Fibroblast of lung (primary cell): ENCODE measurements at regions not wholly inside any gene's neighbourhood (a gene's known extent, or its start where the extent isn't known, plus 50 kb on each side); places are given as distances from the start of the nearest gene placed in this dataset.

ENCODE experiments used
- DNase-seq, 2 donors: peaks; one replicate each; pipeline versions ENCODE4 v3.0.0 to v3.0.0-alpha.2; 2010; ENCODE audit warnings: low read depth in 2 of 2
- H2AFZ ChIP-seq: 2 replicates; pipeline ENCODE4 v1.5.1; 2012; ENCODE audit warnings: low read length, control low read depth, inconsistent platforms
- H3K27ac ChIP-seq: 2 replicates; pipeline ENCODE4 v1.5.1; 2011; ENCODE audit warnings: low read length, control low read depth; ENCODE audit not compliant: insufficient read depth
- H3K27me3 ChIP-seq: 2 replicates; pipeline ENCODE4 v1.5.1; 2011; ENCODE audit warnings: mild to moderate bottlenecking, low read length; ENCODE audit not compliant: control insufficient read depth, insufficient read depth
- H3K36me3 ChIP-seq: 2 replicates; pipeline ENCODE4 v1.5.1; 2011; ENCODE audit warnings: low read length; ENCODE audit not compliant: control insufficient read depth, insufficient read depth
- H3K4me1 ChIP-seq: 2 replicates; pipeline ENCODE4 v1.5.1; 2011; ENCODE audit warnings: low read length; ENCODE audit not compliant: control insufficient read depth, insufficient read depth; ENCODE audit errors: extremely low read depth
- H3K4me2 ChIP-seq: 2 replicates; pipeline ENCODE4 v1.5.1; 2011; ENCODE audit warnings: low read length, control low read depth; ENCODE audit not compliant: insufficient read depth; ENCODE audit errors: extremely low read depth
- H3K4me3 ChIP-seq, 4 experiments: fragments of 200-600 bp in 1 of 4; sonication (generic) in 1 of 4; replicated peaks in 1 of 4; 2 replicates each; pipeline ENCODE4 v1.5.1; 2011 to 2016; ENCODE audit warnings: low read length in 4 of 4, low read depth in 3 of 4, mild to moderate bottlenecking in 3 of 4, control low read depth in 2 of 4, inconsistent platforms in 1 of 4, mixed read lengths in 1 of 4; ENCODE audit not compliant: insufficient read depth in 1 of 4; ENCODE audit errors: control extremely low read depth in 1 of 4
- H3K79me2 ChIP-seq: 2 replicates; pipeline ENCODE4 v1.5.1; 2012; ENCODE audit warnings: mild to moderate bottlenecking, low read length, inconsistent platforms; ENCODE audit not compliant: control insufficient read depth, insufficient read depth
- H3K9ac ChIP-seq: 2 replicates; pipeline ENCODE4 v1.5.1; 2011; ENCODE audit warnings: mild to moderate bottlenecking, low read length, control low read depth; ENCODE audit not compliant: insufficient read depth
- H3K9me3 ChIP-seq: 2 replicates; pipeline ENCODE4 v1.5.1; 2012; ENCODE audit warnings: low read depth, low read length; ENCODE audit not compliant: control insufficient read depth, insufficient read depth
- H4K20me1 ChIP-seq: 2 replicates; pipeline ENCODE4 v1.5.1; 2011; ENCODE audit warnings: low read length; ENCODE audit not compliant: control insufficient read depth, insufficient read depth; ENCODE audit errors: extremely low read depth
- EZH2 ChIP-seq: IDR thresholded peaks from 2 replicates; pipeline ENCODE4 v1.5.1; 2012; ENCODE audit warnings: low read length, control low read depth, mild to moderate bottlenecking; ENCODE audit errors: missing control alignments
- TF ChIP-seq, protein P1 (sequence below), 2 donors: IDR thresholded peaks in 1 of 2; conservative IDR thresholded peaks in 1 of 2; 1 replicate in 1 of 2; 2 replicates in 1 of 2; pipeline ENCODE4 v1.5.1; 2011 to 2012; ENCODE audit warnings: low read length in 2 of 2, control low read depth in 1 of 2, inconsistent platforms in 1 of 2, low read depth in 1 of 2, mild to moderate bottlenecking in 1 of 2

DNA sequence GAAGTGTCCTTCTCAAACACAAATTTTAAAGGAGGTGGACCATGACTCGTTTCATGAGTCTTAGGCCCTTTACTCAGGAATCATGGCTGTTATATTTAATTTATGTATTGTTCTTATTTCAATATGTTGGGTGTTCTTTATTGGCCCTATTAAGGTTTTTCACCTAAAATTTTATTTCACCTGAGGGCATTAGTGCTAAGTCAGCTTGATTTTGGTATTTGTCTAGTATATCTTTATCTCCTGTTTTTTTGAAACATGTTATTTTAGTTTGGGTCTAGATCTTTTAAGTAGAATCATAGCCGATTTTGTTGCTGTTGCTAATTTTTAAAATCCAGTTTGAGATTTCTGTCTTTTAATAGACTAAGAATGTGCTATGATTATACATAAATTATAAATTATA, 430.4 kb downstream of the RPS6KC1 start:
- DNase-seq = no peak
- TF ChIP-seq EZH2 = no peak

GRCh38 chr1:213484333-213484732, 433.3 kb downstream of the RPS6KC1 start:
- Histone ChIP-seq H3K9ac (no peak overlapping the region), H3K27me3 (no peaks in the 10 kb centered on the region), H3K27ac (no peak overlapping the region), H3K4me1 (no peaks in the 10 kb centered on the region), H3K36me3 (no peaks in the 10 kb centered on the region), H3K4me2 (no peak overlapping the region), H4K20me1 (no peaks in the 10 kb centered on the region), H2AFZ (no peak overlapping the region), H3K4me3 (no peak overlapping the region), H3K9me3 (no peaks in the 10 kb centered on the region), H3K79me2 (no peaks in the 10 kb centered on the region)
- no peak for DNase-seq
- TF ChIP-seq, protein P1, sequence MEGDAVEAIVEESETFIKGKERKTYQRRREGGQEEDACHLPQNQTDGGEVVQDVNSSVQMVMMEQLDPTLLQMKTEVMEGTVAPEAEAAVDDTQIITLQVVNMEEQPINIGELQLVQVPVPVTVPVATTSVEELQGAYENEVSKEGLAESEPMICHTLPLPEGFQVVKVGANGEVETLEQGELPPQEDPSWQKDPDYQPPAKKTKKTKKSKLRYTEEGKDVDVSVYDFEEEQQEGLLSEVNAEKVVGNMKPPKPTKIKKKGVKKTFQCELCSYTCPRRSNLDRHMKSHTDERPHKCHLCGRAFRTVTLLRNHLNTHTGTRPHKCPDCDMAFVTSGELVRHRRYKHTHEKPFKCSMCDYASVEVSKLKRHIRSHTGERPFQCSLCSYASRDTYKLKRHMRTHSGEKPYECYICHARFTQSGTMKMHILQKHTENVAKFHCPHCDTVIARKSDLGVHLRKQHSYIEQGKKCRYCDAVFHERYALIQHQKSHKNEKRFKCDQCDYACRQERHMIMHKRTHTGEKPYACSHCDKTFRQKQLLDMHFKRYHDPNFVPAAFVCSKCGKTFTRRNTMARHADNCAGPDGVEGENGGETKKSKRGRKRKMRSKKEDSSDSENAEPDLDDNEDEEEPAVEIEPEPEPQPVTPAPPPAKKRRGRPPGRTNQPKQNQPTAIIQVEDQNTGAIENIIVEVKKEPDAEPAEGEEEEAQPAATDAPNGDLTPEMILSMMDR (conservative IDR thresholded peaks at IDR 0.05 in 1 of 2, IDR thresholded peaks at IDR 0.05 in 1 of 2; ENCODE audit: low read depth in 1 of 2, low read length in 2 of 2) = no peak
- TF ChIP-seq EZH2 = no peak

More for the DNA sequence above, 430.4 kb downstream of the RPS6KC1 start:
- Histone ChIP-seq H3K27ac (no peak overlapping the region), H3K9ac (no peak overlapping the region), H3K9me3 (no peaks in the 10 kb centered on the region), H3K36me3 (no peaks in the 10 kb centered on the region), H3K4me2 (no peak overlapping the region), H2AFZ (no peak overlapping the region), H3K79me2 (no peaks in the 10 kb centered on the region), H3K27me3 (no peaks in the 10 kb centered on the region), H3K4me1 (no peaks in the 10 kb centered on the region), H3K4me3 (no peak overlapping the region), H4K20me1 (no peaks in the 10 kb centered on the region)

DNA sequence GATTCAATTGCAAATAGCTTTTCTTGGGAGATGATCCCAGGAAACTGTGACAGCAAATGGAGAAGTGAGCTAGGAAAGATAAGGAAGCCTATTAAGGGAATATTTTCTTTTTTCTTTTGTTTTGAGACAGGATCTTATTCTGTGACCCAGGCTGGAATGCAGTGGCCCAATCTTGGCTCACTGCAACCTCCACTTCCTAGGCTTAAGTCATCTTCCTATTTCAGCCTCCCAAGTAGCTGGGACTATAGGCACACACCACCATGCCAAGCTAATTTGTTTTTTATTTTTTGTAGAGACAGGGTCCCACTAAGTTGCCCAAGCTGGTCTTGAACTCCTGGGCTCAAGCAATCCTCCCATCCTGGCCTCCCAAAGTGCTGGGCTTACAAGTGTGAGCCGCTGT, 433.7 kb downstream of the RPS6KC1 start:
- H3K79me2 ChIP-seq = no peaks in the 10 kb centered on the region
- TF ChIP-seq, protein P1 (conservative IDR thresholded peaks at IDR 0.05 in 1 of 2, IDR thresholded peaks at IDR 0.05 in 1 of 2; ENCODE audit: low read depth in 1 of 2, low read length in 2 of 2) = no peak
- TF ChIP-seq EZH2 = no peak
- H3K4me1 ChIP-seq = no peaks in the 10 kb centered on the region
- H3K36me3 ChIP-seq = no peaks in the 10 kb centered on the region
- H4K20me1 ChIP-seq = no peaks in the 10 kb centered on the region
- DNase-seq = no peak
- H3K4me3 ChIP-seq = no peak overlapping the region
- no peak overlapping the region for H3K9ac ChIP-seq
- H2AFZ ChIP-seq = no peak overlapping the region
- H3K4me2 ChIP-seq = no peak overlapping the region
- no peaks in the 10 kb centered on the region for H3K9me3 ChIP-seq
- H3K27me3 ChIP-seq = no peaks in the 10 kb centered on the region
- H3K27ac ChIP-seq = no peak overlapping the region

DNA sequence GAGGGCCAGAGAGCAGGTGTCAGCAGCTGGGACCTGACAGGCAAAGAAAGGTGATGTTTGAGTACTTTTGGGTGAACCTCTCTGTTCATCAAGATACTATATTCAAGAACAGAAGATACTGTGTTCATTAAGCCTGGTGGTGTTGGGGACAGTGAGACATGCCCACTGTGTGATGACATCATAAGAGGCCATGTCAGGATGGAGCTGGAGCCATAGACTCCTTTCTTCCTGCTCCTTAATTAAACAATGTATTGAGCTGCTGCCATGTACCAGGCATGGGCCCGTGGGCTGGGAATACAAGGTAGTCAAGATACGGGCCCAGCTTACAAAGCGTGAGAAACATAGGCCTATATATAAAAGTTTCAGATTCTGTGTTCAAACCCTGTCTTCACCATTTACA, 435.4 kb downstream of the RPS6KC1 start:
- no peak overlapping the region for H2AFZ ChIP-seq
- H3K27ac ChIP-seq = no peak overlapping the region
- no peaks in the 10 kb centered on the region for H3K4me1 ChIP-seq
- H3K79me2 ChIP-seq = no peaks in the 10 kb centered on the region
- H3K36me3 ChIP-seq = no peaks in the 10 kb centered on the region
- H3K9me3 ChIP-seq = no peaks in the 10 kb centered on the region
- no peaks in the 10 kb centered on the region for H3K27me3 ChIP-seq
- H3K4me2 ChIP-seq = no peak overlapping the region
- DNase-seq = no peak
- no peaks in the 10 kb centered on the region for H4K20me1 ChIP-seq
- TF ChIP-seq, protein P1 (conservative IDR thresholded peaks at IDR 0.05 in 1 of 2, IDR thresholded peaks at IDR 0.05 in 1 of 2; ENCODE audit: low read depth in 1 of 2, low read length in 2 of 2) = no peak
- TF ChIP-seq EZH2 = no peak
- H3K4me3 ChIP-seq = no peak overlapping the region
- H3K9ac ChIP-seq = no peak overlapping the region
